22Rv1 (cell line): ENCODE measurements at regions not wholly inside any gene's neighbourhood (a gene's known extent, or its start where the extent isn't known, plus 50 kb on each side); places are given as distances from the start of the nearest gene placed in this dataset.

Experiments used
- H3K27ac ChIP-seq: fragments of 450-650 bp; 2 replicates; pipeline ENCODE4 v1.5.1; 2017
- CTCF ChIP-seq: fragments of 450-650 bp; IDR thresholded peaks from 2 replicates; pipeline ENCODE4 v1.5.1; 2017; ENCODE audit warnings: mild to moderate bottlenecking
- ZFX ChIP-seq: fragments of 450-650 bp; IDR thresholded peaks from 2 replicates; pipeline ENCODE4 v1.6.1; 2017; ENCODE audit warnings: antibody characterized with exemption, borderline replicate concordance

DNA sequence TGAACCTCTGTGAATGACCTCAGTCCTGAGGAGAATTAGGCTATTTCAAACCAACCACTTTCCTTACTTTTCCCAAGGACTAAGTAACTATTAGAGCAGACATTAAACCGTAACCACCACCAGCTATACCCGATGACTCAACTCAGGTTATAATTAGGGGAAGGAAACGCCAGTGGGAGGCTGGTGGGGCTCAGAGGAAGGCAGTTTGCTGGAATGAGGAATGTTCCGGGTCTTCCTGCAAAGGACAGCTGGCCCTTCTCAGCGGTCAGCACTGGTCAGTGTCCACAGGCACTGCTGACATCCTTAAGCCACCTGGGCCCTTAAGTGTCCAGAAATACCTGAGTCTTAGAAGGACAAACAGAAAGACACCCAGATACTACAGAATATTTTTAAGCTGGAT lies 515.2 kb downstream of the MAFB start:
- TF ChIP-seq ZFX, result no peak
- no peak for TF ChIP-seq CTCF
- no peak overlapping the region for H3K27ac ChIP-seq

DNA sequence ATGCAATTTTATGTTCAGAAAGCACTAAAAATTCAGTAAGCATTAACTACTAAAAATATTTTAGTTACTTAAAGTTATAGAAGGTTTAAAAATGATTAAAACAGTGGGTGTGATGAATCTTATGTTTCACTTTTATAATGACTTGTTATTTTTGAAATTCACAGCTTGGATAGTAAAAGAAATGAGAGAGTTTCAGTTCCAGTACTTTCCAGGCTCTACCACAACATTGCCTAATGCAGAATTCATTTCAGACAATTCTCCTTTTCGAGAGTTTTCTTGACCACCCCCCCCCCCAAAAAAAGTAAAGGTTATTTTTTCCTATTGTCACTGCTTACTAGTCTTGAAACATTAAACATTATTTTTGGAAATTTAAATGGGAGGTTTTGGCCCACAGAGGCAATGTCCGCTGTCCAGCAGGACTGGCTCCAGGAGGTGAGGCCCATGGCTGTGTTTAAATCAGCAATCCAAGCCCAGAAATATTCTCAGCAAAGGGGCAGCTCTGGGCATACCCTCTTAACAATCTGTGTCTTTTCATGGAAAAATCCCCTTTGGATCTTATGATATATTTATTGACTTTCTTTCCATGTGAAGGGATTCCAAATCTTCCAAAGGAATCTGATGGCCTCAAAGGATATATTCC lies 519.9 kb downstream of the MAFB start:
- H3K27ac ChIP-seq, result no peak overlapping the region
- TF ChIP-seq ZFX, result no peak

DNA sequence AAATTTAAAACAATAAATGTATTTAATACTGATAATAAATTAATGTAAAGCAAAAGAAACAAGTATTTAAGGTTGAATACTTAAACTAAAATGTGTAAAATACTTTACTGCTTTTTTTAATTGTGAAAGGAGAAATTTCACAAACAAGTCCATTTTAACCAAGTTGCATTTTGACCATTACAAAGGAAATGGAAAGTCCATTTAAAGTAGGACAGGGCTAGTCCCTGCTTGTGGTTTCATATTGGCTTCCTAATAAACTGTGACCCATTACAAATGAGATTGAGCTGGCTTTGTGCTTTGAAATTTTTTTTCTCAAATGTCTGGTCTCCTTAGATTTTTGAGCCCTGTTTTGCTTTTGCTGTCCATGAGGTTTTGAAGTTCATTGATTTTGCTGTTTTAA lies 527.6 kb downstream of the MAFB start:
- no peak overlapping the region for H3K27ac ChIP-seq
- TF ChIP-seq ZFX, result no peak
- TF ChIP-seq CTCF, result no peak

DNA sequence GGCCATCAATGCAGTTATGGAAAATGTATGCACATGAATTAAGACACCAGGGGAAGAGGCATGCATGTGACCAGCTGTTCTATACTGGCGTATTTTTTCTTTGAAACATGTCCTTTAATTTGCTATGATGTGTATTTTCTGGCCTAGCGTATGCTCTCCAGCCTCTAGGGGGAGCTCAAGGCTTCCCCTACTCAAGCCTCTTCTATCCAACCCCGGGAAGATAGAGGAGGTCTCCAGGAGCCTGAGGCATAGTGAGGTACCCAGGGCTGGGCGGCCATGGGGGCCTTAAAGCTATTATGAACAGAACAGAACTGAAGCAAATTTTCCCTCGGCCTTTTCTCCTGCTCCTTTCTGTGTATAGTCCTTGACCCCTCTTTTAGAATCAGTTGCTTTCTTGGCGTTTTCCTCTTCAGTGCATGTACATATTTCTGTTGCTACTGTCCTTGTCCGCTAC lies 528.9 kb downstream of the MAFB start:
- peak; percentile 92 for TF ChIP-seq CTCF
- TF ChIP-seq ZFX, result no peak
- H3K27ac ChIP-seq, result no peak overlapping the region

- H3K27ac ChIP-seq, result no peak overlapping the region
Observed at GRCh38 chr20:40159276-40159675, 529.8 kb downstream of the MAFB start.

DNA sequence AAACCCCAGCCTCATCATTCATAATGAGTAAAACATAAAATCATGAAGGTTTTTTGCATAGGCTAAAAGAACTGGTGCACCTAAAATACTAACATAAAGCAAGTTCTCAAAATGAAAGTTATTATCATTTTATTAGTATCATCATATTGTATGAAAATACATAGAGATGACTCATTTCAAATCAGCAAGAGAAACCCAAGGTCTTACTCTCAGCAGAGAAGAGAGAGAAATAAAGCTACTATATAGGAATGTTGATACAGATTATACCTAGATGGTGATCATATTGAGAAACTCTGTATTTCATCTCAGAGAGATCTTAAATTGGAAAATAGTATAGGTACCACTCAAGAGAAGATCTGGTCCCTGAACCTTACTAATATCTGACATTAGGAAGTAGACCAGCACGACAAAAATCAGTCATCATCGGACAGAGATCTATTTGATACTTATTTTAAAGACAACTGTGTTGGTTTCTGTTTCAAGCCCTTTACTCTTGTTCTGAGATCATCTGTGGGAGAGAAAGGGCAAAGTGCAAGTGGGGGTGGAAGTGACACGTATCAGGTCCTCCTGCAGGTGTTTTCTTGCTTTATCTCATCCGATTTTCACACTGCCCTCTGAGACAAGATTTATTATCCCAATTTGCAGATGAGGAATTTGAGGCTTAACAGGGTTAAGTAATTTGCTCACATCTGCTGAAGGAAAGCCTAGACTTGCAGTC lies 532.3 kb downstream of the MAFB start:
- no peak for TF ChIP-seq ZFX
- TF ChIP-seq CTCF, result no peak
- H3K27ac ChIP-seq, result no peak overlapping the region

More at GRCh38 chr20:40159276-40159675, 529.8 kb downstream of the MAFB start:
- TF ChIP-seq ZFX (no peak), CTCF (no peak)

- TF ChIP-seq ZFX (no peak), CTCF (no peak)
- no peak overlapping the region for H3K27ac ChIP-seq
Observed at GRCh38 chr20:40154514-40154913, 534.5 kb downstream of the MAFB start.
